B cell (primary cell): ENCODE measurements at regions not wholly inside any gene's neighbourhood (a gene's known extent, or its start where the extent isn't known, plus 50 kb on each side); places are given as distances from the start of the nearest gene placed in this dataset.

Source experiments
- ATAC-seq: fragments of 200-7000 bp; cut with Tn5 transposase; one replicate; pipeline ENCODE4 v1.10.0; 2021; ENCODE audit warnings: low read depth, mild to moderate bottlenecking, moderate number of reproducible peaks, moderate library complexity
- CTCF ChIA-PET: fragments of 350-600 bp; sonication (Branson Sonifier 250); formaldehyde crosslinking; loops from one replicate; lab custom pipeline; 2021; ENCODE audit warnings: antibody characterized with exemption, inconsistent platforms; lab: Charles Lee
- POLR2A ChIA-PET: fragments of 350-600 bp; sonication (Branson Sonifier 250); formaldehyde crosslinking; loops from one replicate; lab custom pipeline; 2021; ENCODE audit warnings: antibody characterized with exemption; lab: Charles Lee
- DNase-seq: peaks from one replicate; pipeline ENCODE4 v3.0.0; 2013
- H2AFZ ChIP-seq: 2 replicates; pipeline ENCODE4 v1.6.1; 2012; ENCODE audit warnings: mild to moderate bottlenecking, low read depth, low read length; ENCODE audit not compliant: insufficient read depth, poor library complexity, severe bottlenecking
- H3K27ac ChIP-seq, 2 donors: 1 replicate in 1 of 2; 2 replicates in 1 of 2; pipeline ENCODE4 v1.5.1; 2012 to 2013; ENCODE audit warnings: low read length in 2 of 2, mild to moderate bottlenecking in 2 of 2, moderate library complexity in 1 of 2
- H3K27me3 ChIP-seq, 4 experiments: fragments of 200-600 bp in 1 of 4; sonication (generic) in 1 of 4; replicated peaks in 1 of 4; 1 replicate in 2 of 4; 2 replicates in 2 of 4; pipeline versions ENCODE4 v1.6.1 to v1.7.0; 2013 to 2016; ENCODE audit warnings: low read length in 3 of 4, mild to moderate bottlenecking in 2 of 4, mixed read lengths in 1 of 4, moderate library complexity in 1 of 4; ENCODE audit not compliant: insufficient read depth in 4 of 4, control insufficient read depth in 3 of 4; ENCODE audit errors: control extremely low read depth in 1 of 4
- H3K36me3 ChIP-seq, 2 experiments: replicated peaks in 1 of 2; 1 replicate in 1 of 2; 2 replicates in 1 of 2; pipeline versions ENCODE4 v1.6.1 to v1.7.1; 2013; ENCODE audit warnings: low read length in 1 of 2; ENCODE audit not compliant: insufficient read depth in 2 of 2, control insufficient read depth in 1 of 2; ENCODE audit errors: control extremely low read depth in 1 of 2, extremely low read depth in 1 of 2
- H3K4me1 ChIP-seq, 2 donors: fragments of 200-600 bp in 1 of 2; sonication (generic) in 1 of 2; 1 replicate in 1 of 2; 2 replicates in 1 of 2; pipeline versions ENCODE4 v1.5.1 to v1.6.1; 2013 to 2017; ENCODE audit warnings: low read length in 2 of 2; ENCODE audit not compliant: control insufficient read depth in 2 of 2, insufficient read depth in 2 of 2
- H3K4me2 ChIP-seq: replicated peaks from 2 replicates; pipeline ENCODE3; 2012; ENCODE audit warnings: mild to moderate bottlenecking, low read depth, low read length; ENCODE audit not compliant: poor library complexity, severe bottlenecking
- H3K4me3 ChIP-seq, 5 experiments: fragments of 200-600 bp in 1 of 5; sonication (generic) in 1 of 5; 1 replicate in 3 of 5; 2 replicates in 2 of 5; pipeline versions ENCODE4 v1.5.1 to v1.7.0; 2011 to 2016; ENCODE audit warnings: low read length in 4 of 5, mild to moderate bottlenecking in 4 of 5, low read depth in 2 of 5, control low read depth in 1 of 5, moderate library complexity in 1 of 5; ENCODE audit not compliant: insufficient read depth in 1 of 5; ENCODE audit errors: control extremely low read depth in 1 of 5, extremely low read depth in 1 of 5
- H3K79me2 ChIP-seq: fragments of 200-600 bp; sonication (generic); one replicate; pipeline ENCODE4 v1.6.0; 2016; ENCODE audit warnings: low read length; ENCODE audit not compliant: control insufficient read depth, insufficient read depth
- H3K9ac ChIP-seq: fragments of 200-600 bp; sonication (generic); 2 replicates; pipeline ENCODE4 v1.6.1; 2017; ENCODE audit warnings: mild to moderate bottlenecking, low read length, moderate library complexity
- H3K9me3 ChIP-seq, 3 donors: one replicate each; pipeline versions ENCODE4 v1.6.1 to v1.7.1; 2013; ENCODE audit warnings: low read length in 2 of 3; ENCODE audit not compliant: control insufficient read depth in 2 of 3, insufficient read depth in 1 of 3; ENCODE audit errors: control extremely low read depth in 1 of 3
- H4K20me1 ChIP-seq: 2 replicates; pipeline ENCODE4 v1.6.0; 2012; ENCODE audit warnings: mild to moderate bottlenecking, low read length; ENCODE audit not compliant: insufficient read depth, control insufficient read depth, poor library complexity, severe bottlenecking
- H3K27ac Mint-ChIP-seq: one replicate; pipeline ENCODE4 v1.8.0; 2021; ENCODE audit warnings: mixed read lengths
- H3K27me3 Mint-ChIP-seq: one replicate; pipeline ENCODE4 v1.8.0; 2021; ENCODE audit warnings: mixed read lengths
- H3K4me1 Mint-ChIP-seq: one replicate; pipeline ENCODE4 v1.8.0; 2021; ENCODE audit warnings: mixed read lengths
- H3K4me3 Mint-ChIP-seq: one replicate; pipeline ENCODE4 v1.8.0; 2021; ENCODE audit warnings: mixed read lengths
- H3K9me3 Mint-ChIP-seq: one replicate; pipeline ENCODE4 v1.8.0; 2022; ENCODE audit warnings: mixed read lengths; ENCODE audit not compliant: insufficient read depth
- CTCF ChIP-seq: fragments of 200-600 bp; IDR thresholded peaks from one replicate; pipeline ENCODE4 v1.8.0; 2022; ENCODE audit warnings: antibody characterized with exemption, mild to moderate bottlenecking
- EZH2 ChIP-seq: IDR thresholded peaks from 2 replicates; pipeline ENCODE4 v1.6.1; 2012; ENCODE audit warnings: borderline replicate concordance, low read depth, mild to moderate bottlenecking, moderate library complexity, low read length; ENCODE audit not compliant: insufficient read depth, poor library complexity, severe bottlenecking
- WGBS: methylation state at CpG from one replicate; pipeline ENCODE4 v1.1.5; 2013; ENCODE audit warnings: missing lambda C conversion rate; ENCODE audit not compliant: insufficient coverage; 5-methylcytosine and 5-hydroxymethylcytosine counted together
- intact Hi-C: fragments of 100-400 bp; cut with micrococcal nuclease; formaldehyde crosslinking; loops from one replicate; pipeline ENCODE4 v1.10.0; 2022

- Histone ChIP-seq H4K20me1 (no peaks in the 10 kb centered on the region), H3K4me3 (no peak overlapping the region), H3K27me3 (no peaks in the 10 kb centered on the region), H3K36me3 (no peaks in the 10 kb centered on the region), H3K4me1 (peaks cover under 1% of the 10 kb centered on the region in 2 donors), H3K9ac (no peak overlapping the region), H3K79me2 (no peaks in the 10 kb centered on the region), H3K9me3 (no peaks in the 10 kb centered on the region), H2AFZ (no peak overlapping the region), H3K4me2 (no peak overlapping the region), H3K27ac (no peak overlapping the region)
- TF ChIP-seq CTCF (no peak), EZH2 (no peak)
- Mint-ChIP-seq H3K27ac (no peak overlapping the region), H3K9me3 (peaks cover 2% of the 10 kb centered on the region), H3K4me1 (peaks cover 7% of the 10 kb centered on the region), H3K4me3 (no peak overlapping the region), H3K27me3 (peaks cover 6% of the 10 kb centered on the region)
- DNase-seq (no peak), ATAC-seq (no peak)
- POLR2A ChIA-PET, result no interaction called here
- intact Hi-C loops, result no loop called here
- CTCF ChIA-PET, result no interaction called here
- no CpG with 5 or more reads among the region's 2 CpGs for WGBS
Observed at GRCh38 chr12:75809746-75810145, 221.8 kb downstream of the PHLDA1 start.

GRCh38 chr12:75807494-75807893 is 224.1 kb downstream of the PHLDA1 start:
- intact Hi-C loops, result no loop called here
- POLR2A ChIA-PET, result no interaction called here
- Mint-ChIP-seq H3K27ac (no peak overlapping the region), H3K4me1 (peaks cover 5% of the 10 kb centered on the region), H3K4me3 (no peak overlapping the region), H3K9me3 (peaks cover 2% of the 10 kb centered on the region), H3K27me3 (peaks cover 6% of the 10 kb centered on the region)
- TF ChIP-seq EZH2, result no peak
- no peak for TF ChIP-seq CTCF
- 83% methylated on average over 1 of the region's 1 CpG for WGBS
- CTCF ChIA-PET, result no interaction called here
- Histone ChIP-seq H3K4me1 (no peaks in the 10 kb centered on the region), H3K36me3 (no peaks in the 10 kb centered on the region), H3K27ac (no peak overlapping the region), H3K79me2 (no peaks in the 10 kb centered on the region), H3K4me2 (no peak overlapping the region), H3K9me3 (no peaks in the 10 kb centered on the region), H3K9ac (no peak overlapping the region), H2AFZ (no peak overlapping the region), H3K27me3 (no peaks in the 10 kb centered on the region), H4K20me1 (no peaks in the 10 kb centered on the region), H3K4me3 (no peak overlapping the region)
- ATAC-seq, result no peak
- DNase-seq, result no peak
